T-cell (primary cell): ENCODE measurements at regions not wholly inside any gene's neighbourhood (a gene's known extent, or its start where the extent isn't known, plus 50 kb on each side); places are given as distances from the start of the nearest gene placed in this dataset.

Experiments used
- ATAC-seq, 4 experiments: fragments of 200-7000 bp in 3 of 4; fragments of 150-1000 bp in 1 of 4; cut with Tn5 transposase; replicated peaks in 1 of 4; 1 replicate in 3 of 4; 2 replicates in 1 of 4; pipeline ENCODE4 v1.10.0; 2021; ENCODE audit warnings: moderate library complexity in 3 of 4, mild to moderate bottlenecking in 2 of 4, moderate number of reproducible peaks in 1 of 4
- CTCF ChIA-PET, 2 donors: fragments of 300-600 bp; sonication (Branson Sonifier 250); formaldehyde crosslinking; loops; one replicate each; lab custom pipeline; 2022; ENCODE audit warnings: antibody characterized with exemption in 2 of 2; lab: Charles Lee
- POLR2A ChIA-PET, 2 donors: fragments of 300-600 bp; sonication (Branson Sonifier 250); formaldehyde crosslinking; loops; one replicate each; lab custom pipeline; 2022; ENCODE audit warnings: antibody characterized with exemption in 2 of 2; lab: Charles Lee
- DNase-seq, 35 experiments: peaks; one replicate each; pipeline versions ENCODE4 v3.0.0 to v3.0.0-alpha.2; 2013 to 2023
- H3K27ac ChIP-seq: one replicate; pipeline ENCODE4 v1.5.1; 2013; ENCODE audit warnings: low read length
- H3K27me3 ChIP-seq, 2 experiments: replicated peaks in 1 of 2; 1 replicate in 1 of 2; 2 replicates in 1 of 2; pipeline versions ENCODE4 v1.6.1 to v1.7.0; 2013; ENCODE audit warnings: low read length in 1 of 2, mixed read lengths in 1 of 2; ENCODE audit not compliant: control insufficient read depth in 2 of 2, insufficient read depth in 2 of 2; ENCODE audit errors: extremely low read depth in 1 of 2
- H3K36me3 ChIP-seq, 2 donors: 1 replicate in 1 of 2; 2 replicates in 1 of 2; pipeline versions ENCODE4 v1.6.1 to v1.7.0; 2013; ENCODE audit warnings: low read length in 1 of 2; ENCODE audit not compliant: control insufficient read depth in 2 of 2, insufficient read depth in 1 of 2; ENCODE audit errors: extremely low read depth in 1 of 2
- H3K4me1 ChIP-seq, 2 experiments: 1 replicate in 1 of 2; 2 replicates in 1 of 2; pipeline versions ENCODE4 v1.6.1 to v1.7.0; 2013; ENCODE audit warnings: low read length in 2 of 2, mixed read lengths in 1 of 2; ENCODE audit not compliant: insufficient read depth in 2 of 2, control insufficient read depth in 1 of 2; ENCODE audit errors: extremely low read depth in 1 of 2
- H3K4me3 ChIP-seq, 2 donors: 1 replicate in 1 of 2; 2 replicates in 1 of 2; pipeline versions ENCODE4 v1.5.1 to v1.7.0; 2013; ENCODE audit warnings: mild to moderate bottlenecking in 2 of 2, low read length in 1 of 2, moderate library complexity in 1 of 2; ENCODE audit not compliant: control insufficient read depth in 1 of 2; ENCODE audit errors: extremely low read depth in 1 of 2
- H3K9me3 ChIP-seq: 2 replicates; pipeline ENCODE4 v1.7.0; 2013
- H3K27ac Mint-ChIP-seq, 2 donors: one replicate each; pipeline ENCODE4 v1.8.0; 2020 to 2021; ENCODE audit warnings: mild to moderate bottlenecking in 2 of 2, mixed read lengths in 2 of 2
- H3K27me3 Mint-ChIP-seq, 2 donors: one replicate each; pipeline ENCODE4 v1.8.0; 2021 to 2022; ENCODE audit warnings: mixed read lengths in 2 of 2
- H3K36me3 Mint-ChIP-seq: one replicate; pipeline ENCODE4 v1.8.0; 2021; ENCODE audit warnings: mixed read lengths
- H3K4me1 Mint-ChIP-seq, 3 donors: one replicate each; pipeline ENCODE4 v1.8.0; 2020 to 2022; ENCODE audit warnings: mixed read lengths in 3 of 3, mild to moderate bottlenecking in 1 of 3
- H3K4me3 Mint-ChIP-seq, 3 donors: one replicate each; pipeline ENCODE4 v1.8.0; 2020 to 2022; ENCODE audit warnings: mild to moderate bottlenecking in 3 of 3, mixed read lengths in 3 of 3, moderate library complexity in 3 of 3
- H3K9me3 Mint-ChIP-seq, 3 donors: one replicate each; pipeline ENCODE4 v1.8.0; 2020 to 2022; ENCODE audit warnings: mixed read lengths in 3 of 3
- WGBS: methylation state at CpG from one replicate; pipeline ENCODE4 v1.1.5; 2013; ENCODE audit warnings: missing lambda C conversion rate; ENCODE audit not compliant: insufficient coverage; 5-methylcytosine and 5-hydroxymethylcytosine counted together

DNA sequence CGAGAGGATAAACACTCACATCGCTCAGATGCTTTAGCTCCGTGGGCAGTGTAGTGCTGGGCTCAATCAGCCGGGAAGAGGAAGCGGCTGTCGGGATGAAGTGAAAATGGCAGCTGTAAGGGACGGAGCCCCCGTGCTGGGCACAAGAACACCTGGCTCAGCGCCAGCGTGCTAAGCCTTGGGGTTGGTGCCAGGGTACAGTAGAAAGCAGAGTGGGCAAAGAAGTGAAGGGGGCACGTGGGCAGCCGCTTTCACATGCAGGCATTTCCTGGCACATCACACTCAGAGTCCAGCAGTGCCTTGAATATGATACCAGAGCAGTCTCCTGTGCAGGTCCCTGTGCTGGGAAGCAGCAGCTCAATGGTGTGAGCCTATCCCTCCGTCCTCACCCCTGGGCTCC, 51.1 kb upstream of the FOXF1 start:
- peaks cover 23 to 24% of the 10 kb centered on the region in 2 donors for H3K27me3 Mint-ChIP-seq
- H3K4me3 Mint-ChIP-seq = no peak overlapping the region
- Histone ChIP-seq H3K36me3 (no peaks in the 10 kb centered on the region), H3K27me3 (peaks cover 2 to 27% of the 10 kb centered on the region in 2 experiments), H3K27ac (no peak overlapping the region), H3K4me1 (no peaks in the 10 kb centered on the region), H3K4me3 (no peak overlapping the region), H3K9me3 (no peaks in the 10 kb centered on the region)
- no peaks in the 10 kb centered on the region for H3K4me1 Mint-ChIP-seq
- H3K27ac Mint-ChIP-seq = no peak overlapping the region
- peaks cover 3 to 12% (median 6%) of the 10 kb centered on the region in 3 donors for H3K9me3 Mint-ChIP-seq
- H3K36me3 Mint-ChIP-seq = no peaks in the 10 kb centered on the region
- CTCF ChIA-PET = no interaction called here
- WGBS = 72% methylated on average over 12 of the region's 13 CpGs
- no peak for DNase-seq
- ATAC-seq = no peak
- POLR2A ChIA-PET = no interaction called here
